K562 (cell line): ENCODE measurements at regions not wholly inside any gene's neighbourhood (a gene's known extent, or its start where the extent isn't known, plus 50 kb on each side); places are given as distances from the start of the nearest gene placed in this dataset.

Experiments used
- ARID4B ChIP-seq: sonication (generic); formaldehyde crosslinking; IDR thresholded peaks from 2 replicates; pipeline ENCODE4 v1.8.0; 2022; ENCODE audit warnings: mild to moderate bottlenecking, missing genetic modification reagents
- CEBPB ChIP-seq: fragments of 450-650 bp; IDR thresholded peaks from 2 replicates; pipeline ENCODE4 v1.6.1; 2016; ENCODE audit warnings: missing genetic modification characterization, missing compliant biosample characterization
- E2F4 ChIP-seq: sonication (generic); formaldehyde crosslinking; IDR thresholded peaks from 2 replicates; pipeline ENCODE4 v1.8.0; 2022; ENCODE audit warnings: mild to moderate bottlenecking, low read depth, missing genetic modification reagents
- FOXA1 ChIP-seq: fragments of 450-650 bp; IDR thresholded peaks from 2 replicates; pipeline ENCODE4 v1.6.1; 2016; ENCODE audit warnings: mild to moderate bottlenecking, borderline replicate concordance
- HDAC6 ChIP-seq: IDR thresholded peaks from 2 replicates; pipeline ENCODE4 v1.6.1; 2012; ENCODE audit warnings: low read depth, mild to moderate bottlenecking, control low read depth, inconsistent platforms, low read length, moderate library complexity
- ID3 ChIP-seq, 2 experiments: fragments of 250-450 bp in 1 of 2; fragments of 450-650 bp in 1 of 2; sonication (Bioruptor Pico) in 1 of 2; IDR thresholded peaks; 2 replicates each; pipeline versions ENCODE4 v1.6.1 to v1.8.0; 2016 to 2021; ENCODE audit warnings: mild to moderate bottlenecking in 2 of 2, moderate library complexity in 2 of 2, missing compliant biosample characterization in 1 of 2, missing genetic modification characterization in 1 of 2
- KLF10 ChIP-seq: fragments of 250-450 bp; sonication (Bioruptor Pico); IDR thresholded peaks from 2 replicates; pipeline ENCODE4 v1.6.1; 2021; ENCODE audit warnings: matching md5 sums
- PRDM10 ChIP-seq: fragments of 450-650 bp; IDR thresholded peaks from 2 replicates; pipeline ENCODE4 v1.6.1; 2018; ENCODE audit not compliant: partially characterized antibody
- SP1 ChIP-seq: sonication (generic); formaldehyde crosslinking; IDR thresholded peaks from 2 replicates; pipeline ENCODE4 v1.8.1; 2022; ENCODE audit warnings: mild to moderate bottlenecking, missing genetic modification reagents
- SP2 ChIP-seq: IDR thresholded peaks from 2 replicates; pipeline ENCODE4 v1.6.1; 2011; ENCODE audit warnings: mild to moderate bottlenecking, low read depth, low read length, moderate library complexity; ENCODE audit not compliant: poor library complexity, severe bottlenecking; ENCODE audit errors: extremely low read depth
- SUPT5H ChIP-seq: fragments of 450-650 bp; IDR thresholded peaks from 2 replicates; pipeline ENCODE4 v1.6.1; 2016
- TAF1 ChIP-seq: IDR thresholded peaks from 2 replicates; pipeline ENCODE4 v1.6.1; 2011; ENCODE audit warnings: mild to moderate bottlenecking, low read length, moderate library complexity; ENCODE audit not compliant: insufficient read depth, control insufficient read depth, severe bottlenecking; ENCODE audit errors: extremely low read depth
- USF1 ChIP-seq: sonication (generic); formaldehyde crosslinking; IDR thresholded peaks from 2 replicates; pipeline ENCODE4 v1.9.0; 2022; ENCODE audit warnings: mild to moderate bottlenecking, missing genetic modification reagents

GRCh38 chr1:168980656-168981055, 125.8 kb upstream of the ATP1B1 start:
- TF ChIP-seq SP1 (CRISPR knock-in tag) (no peak), KLF10 (CRISPR knock-in tag) (no peak), FOXA1 (no peak), SUPT5H (no peak), HDAC6 (no peak), PRDM10 (no peak), TAF1 (no peak), E2F4 (CRISPR knock-in tag) (no peak), SP2 (no peak), ID3 (CRISPR knock-in tag; IDR thresholded peaks at IDR 0.05) (no peak), ID3 (tag; IDR thresholded peaks at IDR 0.05) (no peak), ARID4B (CRISPR knock-in tag) (no peak), CEBPB (tag) (no peak), USF1 (no peak)
